CD4-positive, alpha-beta T cell treated with Interleukin-17A for 4 hours (primary cell): ENCODE measurements at regions not wholly inside any gene's neighbourhood (a gene's known extent, or its start where the extent isn't known, plus 50 kb on each side); places are given as distances from the start of the nearest gene placed in this dataset.

Experiments used
- DNase-seq: peaks from one replicate; pipeline ENCODE4 v3.0.0-alpha.2; 2020; ENCODE audit warnings: mixed read lengths

- no peak for DNase-seq
These were observed 365.9 kb upstream of the SLC30A5 start for GRCh38 chr5:68727931-68728330.

GRCh38 chr5:68729678-68730077, 364.1 kb upstream of the SLC30A5 start:
- no peak for DNase-seq

DNA sequence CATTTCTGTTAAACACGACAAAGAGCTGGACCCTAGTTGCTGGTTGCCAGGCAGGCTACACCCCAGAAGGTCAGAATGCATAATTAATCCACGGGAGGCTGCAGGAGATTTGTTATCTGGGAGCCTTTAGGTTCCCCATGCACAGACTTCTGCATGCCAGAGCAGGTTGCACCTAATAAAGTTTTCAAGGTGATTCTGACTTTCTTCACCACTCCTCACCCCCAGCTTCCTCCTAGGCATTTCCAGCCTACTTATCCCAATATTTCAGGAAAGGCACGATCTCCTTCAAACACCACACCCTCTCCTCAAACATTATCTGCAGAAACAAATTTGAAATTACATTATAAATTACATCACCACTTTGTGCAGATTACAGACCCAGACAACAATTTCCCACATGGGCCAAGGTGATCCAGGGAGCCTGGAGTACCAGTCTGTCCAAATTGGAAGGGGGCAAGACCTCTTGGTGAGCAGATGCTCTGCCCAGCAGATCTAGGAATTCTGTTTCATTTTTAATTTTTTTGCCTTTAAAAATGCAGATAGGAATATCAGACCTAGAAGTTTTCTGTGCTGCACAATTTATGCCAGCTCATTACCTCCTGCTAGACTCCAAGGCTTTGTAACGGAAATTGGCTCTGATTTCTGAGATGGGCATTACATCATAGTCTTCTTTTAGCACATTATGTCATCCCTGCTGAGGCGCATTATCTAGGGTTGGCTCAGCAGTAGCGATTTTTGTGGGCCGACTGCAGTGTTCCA, 363.4 kb upstream of the SLC30A5 start:
- DNase-seq: no peak

DNA sequence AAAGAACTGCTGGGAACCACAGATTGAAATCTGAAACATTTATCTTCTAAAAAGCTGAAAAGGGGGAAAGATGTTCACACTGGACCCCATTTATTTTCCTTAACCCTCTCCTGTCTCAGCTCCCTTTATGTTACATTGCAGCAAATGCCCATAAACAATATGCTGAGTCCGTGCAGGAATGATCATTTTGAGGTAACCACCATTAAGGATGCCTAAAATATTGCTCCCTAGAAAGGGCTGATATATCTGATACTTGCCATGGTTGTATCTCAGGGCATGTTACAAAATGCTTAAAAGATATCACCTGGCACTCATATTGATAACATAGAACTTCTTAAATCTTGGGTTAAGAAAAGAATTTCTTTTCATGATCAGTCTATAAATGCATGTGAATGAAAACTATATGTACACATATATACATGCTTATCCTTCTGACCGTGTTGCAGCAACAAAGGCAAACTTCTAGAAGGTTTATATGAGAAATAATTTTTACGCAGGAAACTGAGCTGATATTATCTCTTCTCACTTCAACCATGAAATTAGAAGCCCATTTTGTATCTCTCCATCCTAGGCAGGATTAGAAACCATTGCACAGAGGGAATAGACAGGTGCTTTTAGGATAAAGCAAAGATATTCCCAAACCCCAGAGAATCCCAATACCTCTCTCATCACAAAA, 362.7 kb upstream of the SLC30A5 start:
- no peak for DNase-seq

DNA sequence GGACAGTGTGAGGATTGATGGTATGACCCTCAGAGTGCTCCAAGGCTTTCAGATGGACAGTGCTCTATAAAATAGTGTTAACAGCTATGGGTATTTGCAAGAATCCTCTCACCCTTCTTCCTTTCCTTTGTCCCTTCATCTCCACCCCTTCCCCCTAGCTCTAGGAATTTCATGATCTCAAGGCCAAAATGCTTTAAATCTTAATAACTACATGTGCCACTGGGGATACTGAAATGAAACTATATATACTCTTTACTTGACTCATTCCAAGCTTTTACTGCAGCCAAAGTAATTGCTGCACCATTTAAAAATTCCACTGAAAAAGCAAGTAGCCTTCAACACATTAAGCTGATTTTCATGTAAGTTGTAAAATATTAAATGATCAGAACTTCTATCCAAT, 361.6 kb upstream of the SLC30A5 start:
- DNase-seq: no peak

GRCh38 chr5:68734781-68735180, 359.0 kb upstream of the SLC30A5 start:
- no peak for DNase-seq

GRCh38 chr5:68738236-68738635, 355.6 kb upstream of the SLC30A5 start:
- DNase-seq: no peak

DNA sequence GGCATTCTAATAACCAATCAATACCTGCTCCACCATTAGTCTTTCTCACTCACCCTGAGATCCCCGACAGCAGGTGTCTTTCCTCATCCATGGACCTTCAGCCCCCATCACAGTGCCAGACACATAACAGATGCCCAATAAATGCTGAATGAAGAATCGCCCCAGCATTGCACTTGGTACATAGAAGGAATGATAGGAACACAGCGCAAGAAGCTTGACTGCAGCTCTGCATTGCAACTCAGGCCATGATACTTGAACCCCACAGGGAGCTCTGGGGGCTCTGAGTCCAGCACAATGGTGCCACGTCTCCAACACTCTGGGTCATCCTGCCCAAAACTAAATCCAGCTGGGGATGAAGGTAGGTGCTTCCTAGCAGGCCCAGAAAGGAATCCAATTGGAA, 355.0 kb upstream of the SLC30A5 start:
- no peak for DNase-seq

- DNase-seq: no peak
These were observed 354.1 kb upstream of the SLC30A5 start for GRCh38 chr5:68739752-68740151.

DNA sequence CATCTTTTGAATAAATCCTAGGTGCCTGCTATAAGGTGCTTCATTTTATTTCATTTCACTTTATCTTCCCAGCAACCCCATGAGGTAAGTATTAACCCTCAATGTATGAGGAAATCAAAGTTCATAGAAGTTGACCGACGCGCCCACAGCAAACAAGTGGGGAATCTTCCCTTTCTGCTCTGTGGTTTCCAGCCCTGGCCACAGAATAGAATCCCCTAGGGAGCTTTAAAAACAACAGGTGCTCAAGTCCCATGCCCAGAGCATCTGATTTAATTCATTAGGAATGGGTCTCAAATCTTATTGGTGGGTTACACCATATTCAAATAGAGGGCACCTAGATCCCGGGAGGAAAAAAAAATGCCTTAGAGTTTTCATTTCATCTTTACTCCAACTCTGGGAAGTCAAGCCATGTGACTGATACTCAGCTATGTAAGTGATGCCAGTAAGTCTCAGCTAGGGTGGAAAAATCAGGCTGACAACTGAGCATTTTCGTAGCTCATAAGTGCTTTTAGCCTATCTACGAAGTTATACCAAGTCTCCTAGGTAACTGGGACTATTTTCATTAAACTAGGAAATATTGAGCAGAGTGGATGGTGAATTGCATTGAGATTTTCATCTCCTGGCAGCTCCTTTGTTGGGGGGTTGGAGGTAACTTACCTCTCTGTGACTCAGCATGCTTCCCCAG, 353.4 kb upstream of the SLC30A5 start:
- no peak for DNase-seq

GRCh38 chr5:68744206-68744605, 349.6 kb upstream of the SLC30A5 start:
- no peak for DNase-seq

DNA sequence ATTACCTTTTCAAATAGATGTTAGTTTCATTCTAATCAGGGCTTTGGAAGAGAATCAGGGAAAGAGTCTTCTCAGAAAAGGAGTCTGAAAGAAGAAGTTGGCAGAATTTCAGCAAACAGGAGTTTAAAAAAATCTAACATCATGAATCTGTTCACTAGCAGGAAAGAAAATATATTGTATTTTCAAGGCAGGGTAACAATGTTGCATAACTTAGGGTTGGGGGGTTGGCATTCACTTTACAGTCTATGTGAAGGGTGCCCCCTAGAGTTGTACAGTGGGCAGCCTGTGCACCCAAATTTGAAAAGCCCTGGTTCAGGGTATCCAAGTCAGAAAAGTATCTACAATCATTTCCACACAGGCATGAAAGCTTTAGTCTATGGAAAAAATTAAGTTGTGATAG, 348.4 kb upstream of the SLC30A5 start:
- DNase-seq: no peak

DNA sequence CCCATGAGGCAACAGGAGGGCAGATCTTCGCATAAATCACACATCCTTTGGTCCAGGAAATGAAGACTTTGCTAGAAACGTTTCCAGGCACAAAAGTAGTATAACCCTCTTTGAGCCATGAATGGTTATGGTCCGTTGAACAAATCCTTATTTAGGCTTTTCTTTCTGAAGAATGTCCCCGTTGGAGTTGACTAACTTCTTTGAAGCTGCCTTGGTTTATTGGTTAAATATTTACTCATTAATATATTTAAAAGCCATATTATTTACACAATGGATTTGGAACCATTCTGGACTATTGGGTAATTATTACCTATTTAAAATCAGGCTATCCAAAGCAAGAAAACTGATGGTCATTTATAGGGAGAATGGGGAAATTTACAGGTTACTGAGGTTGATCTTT, 347.6 kb upstream of the SLC30A5 start:
- DNase-seq: no peak

GRCh38 chr5:68746643-68747420, 347.0 kb upstream of the SLC30A5 start:
- DNase-seq: no peak

DNA sequence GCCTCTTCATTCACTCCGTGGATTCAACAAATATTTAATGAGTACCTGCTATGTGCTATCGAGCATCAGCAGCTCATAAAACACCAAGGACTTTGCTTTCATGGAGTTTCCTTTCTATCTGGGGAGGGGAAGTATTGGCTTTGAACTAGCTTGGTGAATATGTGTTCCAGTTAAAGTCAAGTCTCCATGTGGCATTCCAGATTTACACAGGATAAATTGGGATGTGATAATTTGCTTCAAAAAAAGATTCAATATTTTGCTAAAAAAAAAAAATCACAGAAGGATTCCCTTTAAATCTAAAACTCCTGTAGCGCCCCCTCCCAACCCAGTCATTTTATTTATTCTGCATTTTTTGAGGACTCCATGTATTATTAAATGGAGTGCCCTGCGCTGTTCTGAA, 346.3 kb upstream of the SLC30A5 start:
- DNase-seq: no peak

- DNase-seq: no peak
These were observed 345.7 kb upstream of the SLC30A5 start for GRCh38 chr5:68748101-68748500.

- no peak for DNase-seq
These were observed 344.7 kb upstream of the SLC30A5 start for GRCh38 chr5:68749077-68749476.

DNA sequence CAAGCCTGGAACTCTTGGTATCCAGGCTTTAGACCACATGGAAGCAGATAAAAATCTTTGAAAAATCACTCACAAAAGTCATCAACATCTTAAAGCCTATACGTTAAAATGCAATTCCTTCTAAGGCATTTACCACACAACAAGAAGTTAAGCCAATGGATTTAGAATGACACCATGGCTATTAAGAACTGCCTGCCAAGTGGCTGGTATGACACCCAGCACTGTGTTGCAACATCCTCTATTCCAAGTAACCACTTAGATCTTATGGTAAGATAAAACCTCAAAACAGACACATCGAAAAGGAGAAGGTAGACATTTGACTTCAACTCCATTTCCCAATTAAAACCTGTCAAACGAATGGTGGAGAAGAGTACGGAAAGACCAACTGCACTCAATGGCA, 344.2 kb upstream of the SLC30A5 start:
- DNase-seq: no peak

GRCh38 chr5:68751661-68752060, 342.2 kb upstream of the SLC30A5 start:
- no peak for DNase-seq

- no peak for DNase-seq
These were observed 339.3 kb upstream of the SLC30A5 start for GRCh38 chr5:68754536-68754935.

DNA sequence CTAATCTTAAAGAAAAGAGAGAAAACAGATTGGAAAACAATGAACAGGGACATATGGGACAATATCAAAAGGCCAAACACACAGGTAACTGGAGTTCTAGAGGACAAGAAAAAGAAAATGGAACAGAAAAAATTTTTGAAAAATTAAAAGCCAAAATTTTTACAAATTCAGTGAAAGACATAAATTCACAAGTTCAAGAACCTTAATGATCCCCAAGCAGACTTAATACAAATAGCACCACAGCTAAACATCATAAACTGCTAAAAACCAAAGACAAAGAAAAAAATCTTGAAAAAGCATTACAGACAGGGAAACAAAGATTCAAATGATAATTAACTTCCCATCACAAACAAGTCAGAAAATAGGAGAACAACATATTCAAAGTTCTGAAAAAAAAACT, 338.5 kb upstream of the SLC30A5 start:
- no peak for DNase-seq

DNA sequence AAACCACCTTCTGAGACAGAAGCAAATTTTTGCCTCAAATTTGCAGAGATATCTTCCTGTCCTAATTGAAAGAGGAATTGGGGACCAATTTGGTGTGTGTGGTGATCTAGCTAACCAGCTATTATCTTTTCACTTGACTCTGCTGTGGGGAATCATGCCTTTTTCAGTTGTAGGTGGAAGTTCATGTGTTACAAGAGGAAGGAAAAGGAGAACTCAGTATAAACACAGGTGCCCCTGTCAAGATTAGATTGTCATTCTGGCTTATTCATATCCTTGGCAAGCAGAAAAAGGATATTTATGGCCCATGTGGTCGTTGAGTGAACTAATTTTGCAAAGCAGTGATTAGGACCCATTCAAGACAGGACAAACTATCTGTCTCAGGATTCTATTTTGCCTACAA, 336.8 kb upstream of the SLC30A5 start:
- no peak for DNase-seq

GRCh38 chr5:68757626-68758212, 336.1 kb upstream of the SLC30A5 start:
- DNase-seq: no peak
